SK-N-SH (cell line): ENCODE measurements at regions not wholly inside any gene's neighbourhood (a gene's known extent, or its start where the extent isn't known, plus 50 kb on each side); places are given as distances from the start of the nearest gene placed in this dataset.

Experiments used
- ELF1 ChIP-seq: IDR thresholded peaks from 2 replicates; pipeline ENCODE4 v1.4.0; 2012
- EP300 ChIP-seq, 2 experiments: IDR thresholded peaks; 2 replicates each; pipeline versions ENCODE4 v1.4.0 to v1.6.1; 2012; ENCODE audit warnings: borderline replicate concordance in 1 of 2, low read depth in 1 of 2, low read length in 1 of 2
- NRF1 ChIP-seq: IDR thresholded peaks from 2 replicates; pipeline ENCODE4 v1.6.1; 2012; ENCODE audit warnings: low read depth, mild to moderate bottlenecking, low read length
- RAD21 ChIP-seq: IDR thresholded peaks from 2 replicates; pipeline ENCODE4 v1.6.1; 2012; ENCODE audit warnings: mild to moderate bottlenecking, low read length
- RXRA ChIP-seq: IDR thresholded peaks from 2 replicates; pipeline ENCODE4 v1.4.0; 2012; ENCODE audit warnings: low read depth, mild to moderate bottlenecking, borderline replicate concordance
- SIN3A ChIP-seq: IDR thresholded peaks from 2 replicates; pipeline ENCODE4 v1.6.1; 2012; ENCODE audit warnings: low read depth, mild to moderate bottlenecking, low read length, moderate library complexity, borderline replicate concordance
- TAF1 ChIP-seq: IDR thresholded peaks from 2 replicates; pipeline ENCODE4 v1.6.1; 2012; ENCODE audit warnings: low read depth, mild to moderate bottlenecking, low read length, moderate library complexity, borderline replicate concordance
- TEAD4 ChIP-seq: IDR thresholded peaks from 2 replicates; pipeline ENCODE4 v1.4.0; 2012; ENCODE audit warnings: mild to moderate bottlenecking, borderline replicate concordance; ENCODE audit not compliant: insufficient read depth
- YY1 ChIP-seq: IDR thresholded peaks from 2 replicates; pipeline ENCODE4 v1.4.0; 2012; ENCODE audit warnings: low read depth, mild to moderate bottlenecking
- TF ChIP-seq, protein P1 (sequence below): fragments of 200-600 bp; sonication (generic); IDR thresholded peaks from 2 replicates; pipeline ENCODE4 v1.6.1; 2017; ENCODE audit warnings: antibody characterized with exemption, mild to moderate bottlenecking, moderate library complexity
- TF ChIP-seq, protein P2 (sequence below): IDR thresholded peaks from 2 replicates; pipeline ENCODE4 v1.4.0; 2012; ENCODE audit warnings: low read depth, borderline replicate concordance
- TF ChIP-seq, protein P3 (sequence below): IDR thresholded peaks from 2 replicates; pipeline ENCODE4 v1.6.1; 2012; ENCODE audit warnings: mild to moderate bottlenecking, low read depth, low read length, moderate library complexity

DNA sequence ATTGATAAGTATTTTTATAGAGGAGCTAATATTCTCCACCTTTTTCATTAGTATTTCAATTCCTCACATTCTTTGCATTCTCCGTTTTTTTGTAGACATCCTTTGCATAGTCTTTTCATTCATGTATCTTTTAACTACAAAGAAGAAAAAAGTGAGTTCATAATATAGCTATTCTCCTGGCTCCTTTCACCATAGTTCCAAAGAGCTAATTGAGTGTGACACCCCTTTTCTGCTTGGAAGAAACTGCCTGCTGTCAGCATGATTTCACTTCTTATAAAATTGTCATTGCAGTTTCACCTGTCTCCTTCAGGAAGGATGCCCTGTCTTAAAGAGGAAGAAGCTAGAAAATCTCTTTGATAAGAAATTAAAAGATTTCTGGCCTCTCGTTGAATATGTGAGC lies 991.1 kb downstream of the KCNT2 start:
- TF ChIP-seq, protein P1, sequence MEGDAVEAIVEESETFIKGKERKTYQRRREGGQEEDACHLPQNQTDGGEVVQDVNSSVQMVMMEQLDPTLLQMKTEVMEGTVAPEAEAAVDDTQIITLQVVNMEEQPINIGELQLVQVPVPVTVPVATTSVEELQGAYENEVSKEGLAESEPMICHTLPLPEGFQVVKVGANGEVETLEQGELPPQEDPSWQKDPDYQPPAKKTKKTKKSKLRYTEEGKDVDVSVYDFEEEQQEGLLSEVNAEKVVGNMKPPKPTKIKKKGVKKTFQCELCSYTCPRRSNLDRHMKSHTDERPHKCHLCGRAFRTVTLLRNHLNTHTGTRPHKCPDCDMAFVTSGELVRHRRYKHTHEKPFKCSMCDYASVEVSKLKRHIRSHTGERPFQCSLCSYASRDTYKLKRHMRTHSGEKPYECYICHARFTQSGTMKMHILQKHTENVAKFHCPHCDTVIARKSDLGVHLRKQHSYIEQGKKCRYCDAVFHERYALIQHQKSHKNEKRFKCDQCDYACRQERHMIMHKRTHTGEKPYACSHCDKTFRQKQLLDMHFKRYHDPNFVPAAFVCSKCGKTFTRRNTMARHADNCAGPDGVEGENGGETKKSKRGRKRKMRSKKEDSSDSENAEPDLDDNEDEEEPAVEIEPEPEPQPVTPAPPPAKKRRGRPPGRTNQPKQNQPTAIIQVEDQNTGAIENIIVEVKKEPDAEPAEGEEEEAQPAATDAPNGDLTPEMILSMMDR: no peak
- TF ChIP-seq, protein P2, sequence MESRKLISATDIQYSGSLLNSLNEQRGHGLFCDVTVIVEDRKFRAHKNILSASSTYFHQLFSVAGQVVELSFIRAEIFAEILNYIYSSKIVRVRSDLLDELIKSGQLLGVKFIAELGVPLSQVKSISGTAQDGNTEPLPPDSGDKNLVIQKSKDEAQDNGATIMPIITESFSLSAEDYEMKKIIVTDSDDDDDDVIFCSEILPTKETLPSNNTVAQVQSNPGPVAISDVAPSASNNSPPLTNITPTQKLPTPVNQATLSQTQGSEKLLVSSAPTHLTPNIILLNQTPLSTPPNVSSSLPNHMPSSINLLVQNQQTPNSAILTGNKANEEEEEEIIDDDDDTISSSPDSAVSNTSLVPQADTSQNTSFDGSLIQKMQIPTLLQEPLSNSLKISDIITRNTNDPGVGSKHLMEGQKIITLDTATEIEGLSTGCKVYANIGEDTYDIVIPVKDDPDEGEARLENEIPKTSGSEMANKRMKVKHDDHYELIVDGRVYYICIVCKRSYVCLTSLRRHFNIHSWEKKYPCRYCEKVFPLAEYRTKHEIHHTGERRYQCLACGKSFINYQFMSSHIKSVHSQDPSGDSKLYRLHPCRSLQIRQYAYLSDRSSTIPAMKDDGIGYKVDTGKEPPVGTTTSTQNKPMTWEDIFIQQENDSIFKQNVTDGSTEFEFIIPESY: no peak
- TF ChIP-seq RAD21: no peak
- TF ChIP-seq TAF1: no peak
- no peak for TF ChIP-seq TEAD4
- TF ChIP-seq, protein P3, sequence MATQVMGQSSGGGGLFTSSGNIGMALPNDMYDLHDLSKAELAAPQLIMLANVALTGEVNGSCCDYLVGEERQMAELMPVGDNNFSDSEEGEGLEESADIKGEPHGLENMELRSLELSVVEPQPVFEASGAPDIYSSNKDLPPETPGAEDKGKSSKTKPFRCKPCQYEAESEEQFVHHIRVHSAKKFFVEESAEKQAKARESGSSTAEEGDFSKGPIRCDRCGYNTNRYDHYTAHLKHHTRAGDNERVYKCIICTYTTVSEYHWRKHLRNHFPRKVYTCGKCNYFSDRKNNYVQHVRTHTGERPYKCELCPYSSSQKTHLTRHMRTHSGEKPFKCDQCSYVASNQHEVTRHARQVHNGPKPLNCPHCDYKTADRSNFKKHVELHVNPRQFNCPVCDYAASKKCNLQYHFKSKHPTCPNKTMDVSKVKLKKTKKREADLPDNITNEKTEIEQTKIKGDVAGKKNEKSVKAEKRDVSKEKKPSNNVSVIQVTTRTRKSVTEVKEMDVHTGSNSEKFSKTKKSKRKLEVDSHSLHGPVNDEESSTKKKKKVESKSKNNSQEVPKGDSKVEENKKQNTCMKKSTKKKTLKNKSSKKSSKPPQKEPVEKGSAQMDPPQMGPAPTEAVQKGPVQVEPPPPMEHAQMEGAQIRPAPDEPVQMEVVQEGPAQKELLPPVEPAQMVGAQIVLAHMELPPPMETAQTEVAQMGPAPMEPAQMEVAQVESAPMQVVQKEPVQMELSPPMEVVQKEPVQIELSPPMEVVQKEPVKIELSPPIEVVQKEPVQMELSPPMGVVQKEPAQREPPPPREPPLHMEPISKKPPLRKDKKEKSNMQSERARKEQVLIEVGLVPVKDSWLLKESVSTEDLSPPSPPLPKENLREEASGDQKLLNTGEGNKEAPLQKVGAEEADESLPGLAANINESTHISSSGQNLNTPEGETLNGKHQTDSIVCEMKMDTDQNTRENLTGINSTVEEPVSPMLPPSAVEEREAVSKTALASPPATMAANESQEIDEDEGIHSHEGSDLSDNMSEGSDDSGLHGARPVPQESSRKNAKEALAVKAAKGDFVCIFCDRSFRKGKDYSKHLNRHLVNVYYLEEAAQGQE: no peak
- no peak for TF ChIP-seq RXRA
- TF ChIP-seq SIN3A: no peak
- no peak for TF ChIP-seq EP300 (IDR thresholded peaks at IDR 0.05; ENCODE audit: borderline replicate concordance in 1 of 2, low read depth in 1 of 2, low read length in 1 of 2)
- TF ChIP-seq NRF1: no peak
- no peak for TF ChIP-seq YY1
- TF ChIP-seq ELF1: no peak
